ENCODE measurements at regions not wholly inside any gene's neighbourhood (a gene's known extent, or its start where the extent isn't known, plus 50 kb on each side); places are given as distances from the start of the nearest gene placed in this dataset.

DNA sequence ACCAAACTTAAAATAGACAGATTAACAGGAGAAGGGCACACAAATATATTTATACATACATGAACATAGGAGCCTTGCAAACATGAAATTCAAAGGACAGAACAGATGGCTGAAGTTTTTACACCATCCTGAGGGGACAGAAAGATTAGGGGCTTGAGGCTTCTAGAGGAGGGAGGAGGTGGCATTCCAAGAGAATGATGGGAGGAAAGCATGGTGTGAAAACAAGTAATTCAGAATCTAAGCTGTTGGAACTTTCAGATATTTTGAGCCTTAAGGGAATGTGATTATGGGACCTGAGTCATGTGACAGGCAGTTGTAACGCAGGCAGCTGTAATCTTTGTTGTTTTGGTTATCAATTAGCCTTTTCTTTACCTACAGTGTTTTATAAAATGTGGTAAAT lies 225.2 kb upstream of the SPOPL start:
- no peak for TF ChIP-seq POLR2A (IDR thresholded peaks at IDR 0.05; ENCODE audit: low read depth)
- TF ChIP-seq, protein P1, sequence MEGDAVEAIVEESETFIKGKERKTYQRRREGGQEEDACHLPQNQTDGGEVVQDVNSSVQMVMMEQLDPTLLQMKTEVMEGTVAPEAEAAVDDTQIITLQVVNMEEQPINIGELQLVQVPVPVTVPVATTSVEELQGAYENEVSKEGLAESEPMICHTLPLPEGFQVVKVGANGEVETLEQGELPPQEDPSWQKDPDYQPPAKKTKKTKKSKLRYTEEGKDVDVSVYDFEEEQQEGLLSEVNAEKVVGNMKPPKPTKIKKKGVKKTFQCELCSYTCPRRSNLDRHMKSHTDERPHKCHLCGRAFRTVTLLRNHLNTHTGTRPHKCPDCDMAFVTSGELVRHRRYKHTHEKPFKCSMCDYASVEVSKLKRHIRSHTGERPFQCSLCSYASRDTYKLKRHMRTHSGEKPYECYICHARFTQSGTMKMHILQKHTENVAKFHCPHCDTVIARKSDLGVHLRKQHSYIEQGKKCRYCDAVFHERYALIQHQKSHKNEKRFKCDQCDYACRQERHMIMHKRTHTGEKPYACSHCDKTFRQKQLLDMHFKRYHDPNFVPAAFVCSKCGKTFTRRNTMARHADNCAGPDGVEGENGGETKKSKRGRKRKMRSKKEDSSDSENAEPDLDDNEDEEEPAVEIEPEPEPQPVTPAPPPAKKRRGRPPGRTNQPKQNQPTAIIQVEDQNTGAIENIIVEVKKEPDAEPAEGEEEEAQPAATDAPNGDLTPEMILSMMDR (IDR thresholded peaks at IDR 0.05), result no peak

All from esophagus muscularis mucosa (tissue), 3 donors.